BE2C (cell line): ENCODE measurements at regions not wholly inside any gene's neighbourhood (a gene's known extent, or its start where the extent isn't known, plus 50 kb on each side); places are given as distances from the start of the nearest gene placed in this dataset.
"Not testable (repeated sequence)": the region's sequence is repeated elsewhere in the genome, so short reads cannot be mapped to it uniquely, and the experiment has no call there.

ENCODE experiments used
- DNase-seq: peaks from one replicate; pipeline ENCODE4 v3.0.0-alpha.2; 2020
- H3K27me3 ChIP-seq: fragments of 250-450 bp; sonication (Bioruptor Pico); 2 replicates; pipeline ENCODE4 v1.5.1; 2020; ENCODE audit warnings: mild to moderate bottlenecking
- H3K36me3 ChIP-seq: fragments of 250-450 bp; sonication (Bioruptor Pico); 2 replicates; pipeline ENCODE4 v1.5.1; 2020; ENCODE audit warnings: mild to moderate bottlenecking
- H3K4me1 ChIP-seq: fragments of 250-450 bp; sonication (Bioruptor Pico); 2 replicates; pipeline ENCODE4 v1.5.1; 2020
- H3K4me3 ChIP-seq: 2 replicates; pipeline ENCODE4 v1.5.1; 2011; ENCODE audit warnings: low read depth, low read length
- H3K9me3 ChIP-seq: fragments of 250-450 bp; sonication (Bioruptor Pico); 2 replicates; pipeline ENCODE4 v1.5.1; 2020
- TF ChIP-seq, protein P1 (sequence below): IDR thresholded peaks from 2 replicates; pipeline ENCODE4 v1.5.1; 2012; ENCODE audit warnings: mild to moderate bottlenecking, low read depth, low read length

- TF ChIP-seq, protein P1, sequence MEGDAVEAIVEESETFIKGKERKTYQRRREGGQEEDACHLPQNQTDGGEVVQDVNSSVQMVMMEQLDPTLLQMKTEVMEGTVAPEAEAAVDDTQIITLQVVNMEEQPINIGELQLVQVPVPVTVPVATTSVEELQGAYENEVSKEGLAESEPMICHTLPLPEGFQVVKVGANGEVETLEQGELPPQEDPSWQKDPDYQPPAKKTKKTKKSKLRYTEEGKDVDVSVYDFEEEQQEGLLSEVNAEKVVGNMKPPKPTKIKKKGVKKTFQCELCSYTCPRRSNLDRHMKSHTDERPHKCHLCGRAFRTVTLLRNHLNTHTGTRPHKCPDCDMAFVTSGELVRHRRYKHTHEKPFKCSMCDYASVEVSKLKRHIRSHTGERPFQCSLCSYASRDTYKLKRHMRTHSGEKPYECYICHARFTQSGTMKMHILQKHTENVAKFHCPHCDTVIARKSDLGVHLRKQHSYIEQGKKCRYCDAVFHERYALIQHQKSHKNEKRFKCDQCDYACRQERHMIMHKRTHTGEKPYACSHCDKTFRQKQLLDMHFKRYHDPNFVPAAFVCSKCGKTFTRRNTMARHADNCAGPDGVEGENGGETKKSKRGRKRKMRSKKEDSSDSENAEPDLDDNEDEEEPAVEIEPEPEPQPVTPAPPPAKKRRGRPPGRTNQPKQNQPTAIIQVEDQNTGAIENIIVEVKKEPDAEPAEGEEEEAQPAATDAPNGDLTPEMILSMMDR, result no peak
- Histone ChIP-seq H3K9me3 (no peaks in the 10 kb centered on the region), H3K4me3 (no peak overlapping the region), H3K27me3 (no peaks in the 10 kb centered on the region), H3K36me3 (no peaks in the 10 kb centered on the region), H3K4me1 (peaks cover 5% of the 10 kb centered on the region; the same call in 1 of the 2 replicates)
- no peak for DNase-seq
Observed at GRCh38 chr1:187568067-187568466, 739.3 kb downstream of the PLA2G4A start.

DNA sequence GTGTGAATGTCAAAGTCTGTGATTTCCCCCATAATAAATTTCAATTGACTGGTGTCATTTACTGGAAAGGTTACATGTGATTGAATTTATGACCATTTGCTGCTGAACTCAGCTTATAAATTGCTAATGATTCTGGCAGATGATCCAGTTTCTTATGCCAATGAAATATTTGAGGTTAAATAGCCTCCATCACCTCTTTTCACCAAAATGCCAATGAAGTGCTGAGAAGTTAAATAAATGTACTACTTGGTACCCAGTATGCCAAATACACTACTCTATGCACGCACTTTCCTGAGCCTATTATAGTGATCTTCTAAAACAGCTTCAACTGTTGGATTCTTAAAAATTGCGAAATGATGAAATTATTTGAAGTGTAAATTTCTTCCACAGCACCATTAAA is 741.4 kb downstream of the PLA2G4A start:
- no peaks in the 10 kb centered on the region for H3K36me3 ChIP-seq
- DNase-seq, result no peak
- no peaks in the 10 kb centered on the region for H3K9me3 ChIP-seq
- H3K4me3 ChIP-seq, result no peak overlapping the region
- TF ChIP-seq, protein P1, result no peak
- H3K27me3 ChIP-seq, result no peaks in the 10 kb centered on the region
- peaks cover 5% of the 10 kb centered on the region; the same call in 1 of the 2 replicates for H3K4me1 ChIP-seq

- no peak for DNase-seq
- no peaks in the 10 kb centered on the region for H3K36me3 ChIP-seq
- no peaks in the 10 kb centered on the region for H3K9me3 ChIP-seq
- no peaks in the 10 kb centered on the region for H3K4me1 ChIP-seq
- no peaks in the 10 kb centered on the region for H3K27me3 ChIP-seq
- TF ChIP-seq, protein P1, result no peak
- no peak overlapping the region for H3K4me3 ChIP-seq
Observed at GRCh38 chr1:187577610-187578009, 748.9 kb downstream of the PLA2G4A start.

- TF ChIP-seq, protein P1, result no peak
Observed at GRCh38 chr1:187588917-187589316, 760.2 kb downstream of the PLA2G4A start.

GRCh38 chr1:187605736-187606135 is 777.0 kb downstream of the PLA2G4A start:
- H3K9me3 ChIP-seq, result no peaks in the 10 kb centered on the region
- H3K36me3 ChIP-seq, result no peaks in the 10 kb centered on the region
- DNase-seq, result no peak
- H3K4me3 ChIP-seq, result no peak overlapping the region
- no peaks in the 10 kb centered on the region for H3K27me3 ChIP-seq
- TF ChIP-seq, protein P1, result no peak
- H3K4me1 ChIP-seq, result no peaks in the 10 kb centered on the region

More at GRCh38 chr1:187588917-187589316, 760.2 kb downstream of the PLA2G4A start:
- Histone ChIP-seq H3K4me1 (no peaks in the 10 kb centered on the region), H3K4me3 (no peak overlapping the region), H3K36me3 (no peaks in the 10 kb centered on the region), H3K27me3 (no peaks in the 10 kb centered on the region), H3K9me3 (no peaks in the 10 kb centered on the region)
- no peak for DNase-seq

GRCh38 chr1:187615853-187616735 is 787.3 kb downstream of the PLA2G4A start:
- not testable (repeated sequence) for H3K36me3 ChIP-seq, H3K4me3 ChIP-seq, H3K27me3 ChIP-seq, DNase-seq, H3K4me1 ChIP-seq, H3K9me3 ChIP-seq

GRCh38 chr1:187616830-187617229 is 788.1 kb downstream of the PLA2G4A start:
- H3K9me3 ChIP-seq, H3K4me3 ChIP-seq, H3K36me3 ChIP-seq, H3K4me1 ChIP-seq, DNase-seq, H3K27me3 ChIP-seq: not testable (repeated sequence)
